ENCODE measurements at regions not wholly inside any gene's neighbourhood (a gene's known extent, or its start where the extent isn't known, plus 50 kb on each side); places are given as distances from the start of the nearest gene placed in this dataset.

DNA sequence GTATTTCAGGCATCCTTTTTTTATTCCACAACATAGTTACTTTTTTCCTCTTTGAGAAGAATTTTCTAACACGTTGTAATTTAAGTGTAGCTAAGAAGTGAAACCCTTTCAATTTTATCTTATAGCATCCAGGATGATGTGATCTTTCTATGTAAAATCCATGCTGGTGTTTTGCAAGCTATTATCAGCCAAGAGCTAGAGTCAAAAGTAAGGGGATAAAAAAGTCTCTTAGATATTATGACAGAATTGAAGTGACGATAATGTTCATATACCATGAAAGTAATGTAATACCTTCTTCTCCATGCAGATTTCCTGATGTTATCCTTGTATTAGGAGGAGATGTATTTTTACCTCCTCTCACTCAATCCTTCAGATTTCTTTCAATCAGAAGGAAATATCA is 64.2 kb upstream of the MBL2 start:
- Histone ChIP-seq H3K27me3 (replicated peaks; ENCODE audit: control insufficient read depth, insufficient read depth, low read length) (no peaks in the 10 kb centered on the region), H3K9me3 (peaks cover 8% of the 10 kb centered on the region), H3K4me3 (ENCODE audit: low read depth, low read length) (no peak overlapping the region), H3K4me1 (peaks cover 4% of the 10 kb centered on the region; the same call in 1 of the 2 replicates), H3K36me3 (ENCODE audit: control insufficient read depth, insufficient read depth, low read length) (no peaks in the 10 kb centered on the region)
- DNase-seq = no peak
- no peaks in the 10 kb centered on the region for H3K36me3 Mint-ChIP-seq (ENCODE audit: insufficient read depth, unreplicated experiment)
- ChIA-PET POLR2A (no interaction called here), CTCF (no interaction called here)
- intact Hi-C loops (cut with micrococcal nuclease; ENCODE audit: unreplicated experiment) = no loop called here
- no TSS peak for BruUV-seq (replicated peaks)
- H3K9me3 Mint-ChIP-seq (ENCODE audit: unreplicated experiment) = peaks cover 16% of the 10 kb centered on the region
- no peak overlapping the region for H3K4me3 Mint-ChIP-seq (ENCODE audit: unreplicated experiment)
- no peaks in the 10 kb centered on the region for H3K4me1 Mint-ChIP-seq (ENCODE audit: low read depth, unreplicated experiment)
- no peak for TF ChIP-seq CTCF (IDR thresholded peaks at IDR 0.05; ENCODE audit: insufficient read depth in 1 of 2, low read depth in 1 of 2, low read length in 1 of 2, severe bottlenecking in 1 of 2, unreplicated experiment in 1 of 2)
- no peaks in the 10 kb centered on the region for H3K27me3 Mint-ChIP-seq (ENCODE audit: insufficient read depth, unreplicated experiment)
- no peak overlapping the region for H3K27ac Mint-ChIP-seq (ENCODE audit: unreplicated experiment)
